Caco-2 (cell line): ENCODE measurements at regions not wholly inside any gene's neighbourhood (a gene's known extent, or its start where the extent isn't known, plus 50 kb on each side); places are given as distances from the start of the nearest gene placed in this dataset.

Experiments
- BruUV-seq: library from RNA; stranded (reverse); fragments of 400-500 nt; replicated peaks from 2 replicates; lab custom pipeline; 2021; lab: Mats Ljungman, UMichigan
- CTCF ChIA-PET: fragments of 300-600 bp; sonication (Branson Sonifier 250); formaldehyde crosslinking; loops from one replicate; lab custom pipeline; 2022; ENCODE audit warnings: antibody characterized with exemption; lab: Charles Lee
- POLR2A ChIA-PET: fragments of 300-600 bp; sonication (Branson Sonifier 250); formaldehyde crosslinking; loops from one replicate; lab custom pipeline; 2022; ENCODE audit warnings: antibody characterized with exemption; lab: Charles Lee
- DNase-seq, 2 experiments: peaks; one replicate each; pipeline versions ENCODE4 v3.0.0 to v3.0.0-alpha.2; 2020 to 2022
- H3K27me3 ChIP-seq: replicated peaks from 2 replicates; pipeline ENCODE4 v1.6.0; 2011; ENCODE audit warnings: low read length; ENCODE audit not compliant: control insufficient read depth, insufficient read depth
- H3K36me3 ChIP-seq: 2 replicates; pipeline ENCODE4 v1.5.1; 2011; ENCODE audit warnings: low read length; ENCODE audit not compliant: control insufficient read depth, insufficient read depth
- H3K4me1 ChIP-seq: fragments of 250-450 bp; sonication (Bioruptor Pico); 2 replicates; pipeline ENCODE4 v1.5.1; 2020; ENCODE audit warnings: mild to moderate bottlenecking
- H3K4me3 ChIP-seq: 2 replicates; pipeline ENCODE4 v1.5.1; 2011; ENCODE audit warnings: low read depth, mild to moderate bottlenecking, control low read depth, low read length
- H3K9me3 ChIP-seq: fragments of 250-450 bp; sonication (Bioruptor Pico); 2 replicates; pipeline ENCODE4 v1.5.1; 2020; ENCODE audit warnings: mild to moderate bottlenecking, moderate library complexity
- H3K27ac Mint-ChIP-seq: one replicate; pipeline ENCODE4 v1.8.0; 2022; ENCODE audit warnings: mixed read lengths; ENCODE audit not compliant: unreplicated experiment
- H3K27me3 Mint-ChIP-seq: one replicate; pipeline ENCODE4 v1.8.0; 2022; ENCODE audit warnings: mixed read lengths; ENCODE audit not compliant: insufficient read depth, unreplicated experiment
- H3K36me3 Mint-ChIP-seq: one replicate; pipeline ENCODE4 v1.8.0; 2022; ENCODE audit warnings: mild to moderate bottlenecking, mixed read lengths; ENCODE audit not compliant: insufficient read depth, unreplicated experiment
- H3K4me1 Mint-ChIP-seq: one replicate; pipeline ENCODE4 v1.8.0; 2022; ENCODE audit warnings: low read depth, mixed read lengths; ENCODE audit not compliant: unreplicated experiment
- H3K4me3 Mint-ChIP-seq: one replicate; pipeline ENCODE4 v1.8.0; 2022; ENCODE audit warnings: mild to moderate bottlenecking, moderate library complexity, mixed read lengths; ENCODE audit not compliant: unreplicated experiment
- H3K9me3 Mint-ChIP-seq: one replicate; pipeline ENCODE4 v1.8.0; 2022; ENCODE audit warnings: mixed read lengths; ENCODE audit not compliant: unreplicated experiment
- intact Hi-C: fragments of 100-400 bp; cut with micrococcal nuclease; formaldehyde crosslinking; loops from one replicate; pipeline ENCODE4 v1.10.0; 2022; ENCODE audit not compliant: unreplicated experiment
- TF ChIP-seq, protein P1 (sequence below), 2 experiments: fragments of 200-600 bp in 1 of 2; IDR thresholded peaks; 1 replicate in 1 of 2; 2 replicates in 1 of 2; pipeline versions ENCODE4 v1.5.1 to v1.8.0; 2011 to 2022; ENCODE audit warnings: antibody characterized with exemption in 1 of 2, control low read depth in 1 of 2, inconsistent platforms in 1 of 2, low read depth in 1 of 2, low read length in 1 of 2, mild to moderate bottlenecking in 1 of 2, moderate library complexity in 1 of 2; ENCODE audit not compliant: insufficient read depth in 1 of 2, severe bottlenecking in 1 of 2, unreplicated experiment in 1 of 2

DNA sequence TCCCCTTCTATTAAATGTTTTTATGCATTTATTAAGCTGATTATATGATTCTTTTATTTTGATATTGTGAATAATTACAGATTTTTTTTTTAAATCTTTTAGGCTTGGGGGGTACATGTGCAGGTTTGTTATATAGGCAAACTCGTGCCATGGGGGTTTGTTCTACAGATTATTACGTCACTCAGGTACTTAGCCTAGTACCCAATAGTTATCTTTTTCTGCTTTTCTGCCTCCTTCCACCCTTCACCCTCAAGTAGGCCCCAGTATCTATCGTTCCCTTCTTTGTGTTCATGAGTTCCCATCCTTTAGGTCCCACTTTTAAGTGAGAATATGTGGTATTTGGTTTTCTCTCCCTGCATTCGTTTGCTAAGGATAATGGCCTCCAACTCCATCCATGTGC, 92.2 kb upstream of the CWC22 start:
- no peaks in the 10 kb centered on the region for H3K4me1 ChIP-seq
- DNase-seq, result no peak
- POLR2A ChIA-PET, result no interaction called here

DNA sequence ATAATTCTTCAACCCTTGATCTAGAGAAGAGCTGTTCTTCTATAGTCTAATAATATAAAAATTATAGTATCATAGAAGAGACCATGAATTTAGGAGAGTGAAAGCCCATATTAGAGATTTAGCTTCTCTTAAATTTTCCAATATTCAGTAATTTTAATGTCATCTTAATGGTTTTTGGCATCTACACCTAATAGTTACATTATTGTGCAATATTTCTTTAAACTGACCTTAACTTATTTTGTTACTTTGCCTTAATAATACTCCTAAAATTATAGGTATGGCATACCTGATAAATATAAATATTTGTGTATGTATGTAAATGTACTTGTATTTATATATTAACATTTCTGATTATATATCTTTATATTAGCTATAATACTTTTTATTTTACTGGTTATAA, 78.0 kb upstream of the CWC22 start:
- H3K36me3 Mint-ChIP-seq, result no peaks in the 10 kb centered on the region
- H3K4me3 ChIP-seq, result no peak overlapping the region
- H3K4me3 Mint-ChIP-seq, result no peak overlapping the region
- TF ChIP-seq, protein P1, sequence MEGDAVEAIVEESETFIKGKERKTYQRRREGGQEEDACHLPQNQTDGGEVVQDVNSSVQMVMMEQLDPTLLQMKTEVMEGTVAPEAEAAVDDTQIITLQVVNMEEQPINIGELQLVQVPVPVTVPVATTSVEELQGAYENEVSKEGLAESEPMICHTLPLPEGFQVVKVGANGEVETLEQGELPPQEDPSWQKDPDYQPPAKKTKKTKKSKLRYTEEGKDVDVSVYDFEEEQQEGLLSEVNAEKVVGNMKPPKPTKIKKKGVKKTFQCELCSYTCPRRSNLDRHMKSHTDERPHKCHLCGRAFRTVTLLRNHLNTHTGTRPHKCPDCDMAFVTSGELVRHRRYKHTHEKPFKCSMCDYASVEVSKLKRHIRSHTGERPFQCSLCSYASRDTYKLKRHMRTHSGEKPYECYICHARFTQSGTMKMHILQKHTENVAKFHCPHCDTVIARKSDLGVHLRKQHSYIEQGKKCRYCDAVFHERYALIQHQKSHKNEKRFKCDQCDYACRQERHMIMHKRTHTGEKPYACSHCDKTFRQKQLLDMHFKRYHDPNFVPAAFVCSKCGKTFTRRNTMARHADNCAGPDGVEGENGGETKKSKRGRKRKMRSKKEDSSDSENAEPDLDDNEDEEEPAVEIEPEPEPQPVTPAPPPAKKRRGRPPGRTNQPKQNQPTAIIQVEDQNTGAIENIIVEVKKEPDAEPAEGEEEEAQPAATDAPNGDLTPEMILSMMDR (IDR thresholded peaks at IDR 0.05; ENCODE audit: insufficient read depth in 1 of 2, low read depth in 1 of 2, low read length in 1 of 2, severe bottlenecking in 1 of 2, unreplicated experiment in 1 of 2), result no peak
- H3K27me3 ChIP-seq, result no peaks in the 10 kb centered on the region
- no TSS peak for BruUV-seq
- no peaks in the 10 kb centered on the region for H3K4me1 ChIP-seq
- no peaks in the 10 kb centered on the region for H3K36me3 ChIP-seq
- H3K9me3 Mint-ChIP-seq, result peaks cover 18% of the 10 kb centered on the region
- ChIA-PET CTCF (no interaction called here), POLR2A (no interaction called here)
- intact Hi-C loops, result no loop called here
- H3K27ac Mint-ChIP-seq, result no peak overlapping the region
- no peaks in the 10 kb centered on the region for H3K9me3 ChIP-seq
- H3K4me1 Mint-ChIP-seq, result no peaks in the 10 kb centered on the region
- H3K27me3 Mint-ChIP-seq, result peaks cover 6% of the 10 kb centered on the region
- DNase-seq, result no peak

More for the DNA sequence above, 92.2 kb upstream of the CWC22 start:
- H3K27me3 Mint-ChIP-seq, result peaks cover 5% of the 10 kb centered on the region
- no peak overlapping the region for H3K4me3 Mint-ChIP-seq
- no peaks in the 10 kb centered on the region for H3K27me3 ChIP-seq
- H3K4me3 ChIP-seq, result no peak overlapping the region
- no peaks in the 10 kb centered on the region for H3K9me3 Mint-ChIP-seq
- no peak overlapping the region for H3K27ac Mint-ChIP-seq
- H3K4me1 Mint-ChIP-seq, result no peaks in the 10 kb centered on the region
- intact Hi-C loops, result no loop called here
- BruUV-seq, result no TSS peak
- CTCF ChIA-PET, result no interaction called here
- H3K36me3 Mint-ChIP-seq, result no peaks in the 10 kb centered on the region
- no peaks in the 10 kb centered on the region; the same call in 1 of the 2 replicates for H3K9me3 ChIP-seq
- TF ChIP-seq, protein P1 (IDR thresholded peaks at IDR 0.05; ENCODE audit: insufficient read depth in 1 of 2, low read depth in 1 of 2, low read length in 1 of 2, severe bottlenecking in 1 of 2, unreplicated experiment in 1 of 2), result no peak
- no peaks in the 10 kb centered on the region for H3K36me3 ChIP-seq

DNA sequence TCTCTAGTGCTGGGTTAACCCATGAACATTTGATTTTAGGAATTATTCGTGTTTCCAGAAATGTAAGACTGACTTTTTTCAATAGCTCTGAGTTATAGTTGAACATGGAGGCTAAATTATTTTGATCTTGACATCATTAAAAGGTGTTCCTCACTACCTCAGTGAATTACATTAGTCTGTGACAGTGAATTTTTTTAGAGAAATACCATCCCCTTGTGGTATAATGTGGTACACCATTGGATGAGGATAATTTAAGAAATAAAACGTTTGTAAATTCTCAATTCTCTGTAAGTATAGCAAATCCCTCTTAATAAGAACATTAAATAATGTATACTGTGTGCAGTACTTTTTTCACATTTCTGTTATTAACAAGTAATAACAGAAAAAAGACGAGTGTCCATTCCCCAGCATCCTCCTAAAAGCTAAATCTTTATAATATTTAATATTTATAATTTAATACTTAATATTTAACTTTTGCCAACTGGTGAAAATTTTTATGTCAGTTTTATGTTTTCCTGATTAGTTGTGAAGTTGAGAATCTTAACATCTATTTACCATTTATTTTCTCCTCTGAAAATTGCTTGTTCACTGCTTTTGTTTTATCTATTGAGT, 70.3 kb upstream of the CWC22 start:
- no peak for DNase-seq
- H3K27me3 ChIP-seq, result no peaks in the 10 kb centered on the region
- no peaks in the 10 kb centered on the region for H3K9me3 ChIP-seq
- BruUV-seq, result no TSS peak
- H3K4me1 ChIP-seq, result no peaks in the 10 kb centered on the region
- TF ChIP-seq, protein P1 (IDR thresholded peaks at IDR 0.05; ENCODE audit: insufficient read depth in 1 of 2, low read depth in 1 of 2, low read length in 1 of 2, severe bottlenecking in 1 of 2, unreplicated experiment in 1 of 2), result peak; percentile 65 to 72
- Mint-ChIP-seq H3K9me3 (peaks cover 18% of the 10 kb centered on the region), H3K4me1 (no peaks in the 10 kb centered on the region), H3K27ac (no peak overlapping the region), H3K36me3 (no peaks in the 10 kb centered on the region), H3K4me3 (no peak overlapping the region), H3K27me3 (peaks cover 3% of the 10 kb centered on the region)
- ChIA-PET CTCF (no interaction called here), POLR2A (no interaction called here)
- intact Hi-C loops, result loop anchor here (1.0 kb wide), 2 partner anchors 86 to 235 kb away; no protein-coding TSS in a partner anchor
- no peaks in the 10 kb centered on the region for H3K36me3 ChIP-seq
- H3K4me3 ChIP-seq, result no peak overlapping the region
